ENCODE measurements at regions not wholly inside any gene's neighbourhood (a gene's known extent, or its start where the extent isn't known, plus 50 kb on each side); places are given as distances from the start of the nearest gene placed in this dataset.

DNA sequence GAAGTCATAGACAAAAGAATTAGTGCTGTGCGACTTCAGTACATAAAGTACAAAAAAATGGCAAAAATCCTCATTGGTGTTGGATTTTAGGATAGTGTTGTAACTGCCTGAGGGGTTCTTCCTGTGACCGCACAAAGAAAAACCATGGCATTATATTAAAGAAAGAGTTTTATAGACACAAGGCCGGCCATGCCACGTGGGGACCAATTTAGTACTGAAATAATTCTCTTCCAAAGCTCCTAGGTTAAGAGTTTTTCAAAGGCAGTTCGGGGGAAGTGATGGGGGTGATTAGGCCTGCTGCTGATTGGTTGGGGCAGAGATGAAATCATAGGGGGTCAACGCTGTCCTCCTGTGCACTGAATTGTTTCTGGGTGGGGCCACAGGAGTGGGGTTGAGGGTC, 150.9 kb upstream of the EEA1 start:
- Histone ChIP-seq H3K27ac (no peak overlapping the region), H3K27me3 (replicated peaks in 1 of 7) (no peaks in the 10 kb centered on the region), H3K9me3 (no peaks in the 10 kb centered on the region), H3K36me3 (no peaks in the 10 kb centered on the region), H3K4me1 (no peaks in the 10 kb centered on the region), H3K4me3 (no peak overlapping the region)
- TF ChIP-seq POLR2AphosphoS5 (IDR thresholded peaks at IDR 0.05) = no peak
- no peak for TF ChIP-seq POLR2A (IDR thresholded peaks at IDR 0.05)
- TF ChIP-seq, protein P1, sequence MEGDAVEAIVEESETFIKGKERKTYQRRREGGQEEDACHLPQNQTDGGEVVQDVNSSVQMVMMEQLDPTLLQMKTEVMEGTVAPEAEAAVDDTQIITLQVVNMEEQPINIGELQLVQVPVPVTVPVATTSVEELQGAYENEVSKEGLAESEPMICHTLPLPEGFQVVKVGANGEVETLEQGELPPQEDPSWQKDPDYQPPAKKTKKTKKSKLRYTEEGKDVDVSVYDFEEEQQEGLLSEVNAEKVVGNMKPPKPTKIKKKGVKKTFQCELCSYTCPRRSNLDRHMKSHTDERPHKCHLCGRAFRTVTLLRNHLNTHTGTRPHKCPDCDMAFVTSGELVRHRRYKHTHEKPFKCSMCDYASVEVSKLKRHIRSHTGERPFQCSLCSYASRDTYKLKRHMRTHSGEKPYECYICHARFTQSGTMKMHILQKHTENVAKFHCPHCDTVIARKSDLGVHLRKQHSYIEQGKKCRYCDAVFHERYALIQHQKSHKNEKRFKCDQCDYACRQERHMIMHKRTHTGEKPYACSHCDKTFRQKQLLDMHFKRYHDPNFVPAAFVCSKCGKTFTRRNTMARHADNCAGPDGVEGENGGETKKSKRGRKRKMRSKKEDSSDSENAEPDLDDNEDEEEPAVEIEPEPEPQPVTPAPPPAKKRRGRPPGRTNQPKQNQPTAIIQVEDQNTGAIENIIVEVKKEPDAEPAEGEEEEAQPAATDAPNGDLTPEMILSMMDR (IDR thresholded peaks at IDR 0.05 in 8 of 11, conservative IDR thresholded peaks at IDR 0.05 in 3 of 11) = no peak
- intact Hi-C loops (cut with DNase I; ENCODE audit: low total_unique reads) = no loop called here
- 83 to 86% (median 85%) methylated on average over 6 of the region's 6 CpGs for WGBS, 5 donors
- no peak for DNase-seq

DNA sequence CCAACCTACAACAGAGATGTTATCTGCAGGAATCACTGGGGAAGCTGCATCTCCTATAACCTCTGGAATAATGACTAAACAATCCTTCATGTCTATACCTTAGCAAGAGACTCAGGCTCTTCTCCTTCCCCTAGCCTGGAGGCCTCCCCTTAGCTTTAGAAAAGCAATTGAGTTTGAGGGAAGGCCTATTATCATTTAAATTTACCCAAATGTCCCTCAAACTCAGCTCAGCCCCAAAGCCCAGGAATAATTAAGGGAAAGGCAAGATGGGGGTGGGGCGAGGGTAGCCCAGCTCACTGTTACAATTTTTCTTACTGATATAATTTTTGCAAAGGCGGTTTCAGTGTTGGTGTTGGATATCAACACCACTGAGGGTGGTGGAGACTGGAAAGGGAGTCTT, 151.4 kb upstream of the EEA1 start:
- no peaks in the 10 kb centered on the region for H3K36me3 ChIP-seq
- no peak overlapping the region for H3K4me3 ChIP-seq
- intact Hi-C loops (cut with DNase I; ENCODE audit: low total_unique reads) = no loop called here
- no peak for TF ChIP-seq POLR2AphosphoS5 (IDR thresholded peaks at IDR 0.05)
- TF ChIP-seq POLR2A (IDR thresholded peaks at IDR 0.05) = no peak
- TF ChIP-seq, protein P1 (IDR thresholded peaks at IDR 0.05 in 8 of 11, conservative IDR thresholded peaks at IDR 0.05 in 3 of 11) = no peak
- WGBS, 5 donors = 39 to 89% (median 50%) methylated on average over 2 of the region's 2 CpGs
- H3K27me3 ChIP-seq (replicated peaks in 1 of 7) = no peaks in the 10 kb centered on the region
- no peak for DNase-seq
- H3K9me3 ChIP-seq = no peaks in the 10 kb centered on the region
- no peak overlapping the region for H3K27ac ChIP-seq
- H3K4me1 ChIP-seq = no peaks in the 10 kb centered on the region

DNA sequence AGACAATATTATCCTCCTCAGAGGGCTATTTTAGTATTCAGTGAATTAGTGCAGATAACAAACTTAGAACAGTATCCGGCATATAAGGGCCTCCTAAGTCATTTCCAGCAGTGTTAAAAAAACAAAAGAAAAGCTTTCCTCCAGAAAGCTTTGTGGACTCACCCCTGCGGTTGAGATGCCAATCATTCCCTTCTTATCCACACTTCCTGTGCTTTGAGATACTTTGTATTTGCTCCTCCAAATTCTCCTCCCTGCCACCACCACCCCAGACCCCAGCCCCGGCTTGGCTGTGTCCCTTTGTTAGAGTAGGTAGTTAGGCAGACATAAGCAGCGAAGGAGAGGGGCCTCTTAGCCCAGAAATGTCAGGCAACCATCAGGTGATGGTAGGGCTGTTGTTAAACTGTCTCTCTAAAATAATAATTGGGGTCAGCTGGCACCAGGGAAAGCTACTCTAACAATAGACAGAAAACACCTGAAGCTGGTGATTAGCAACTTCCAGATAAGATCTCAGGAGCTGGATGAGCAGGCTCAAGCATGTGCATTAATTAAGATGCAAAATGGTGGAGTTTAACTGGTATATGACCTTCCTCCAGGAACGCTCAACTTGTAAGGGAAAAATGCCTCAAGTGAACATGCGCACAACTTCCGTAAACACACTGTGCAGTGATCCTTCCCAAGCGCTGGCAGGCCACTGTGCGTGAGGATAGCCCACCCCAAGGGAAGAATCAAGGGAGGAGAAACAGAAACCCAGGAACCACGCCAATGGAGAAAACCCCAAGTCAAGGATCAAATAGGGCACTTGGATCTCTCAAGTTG, 152.1 kb upstream of the EEA1 start:
- Histone ChIP-seq H3K4me1 (no peaks in the 10 kb centered on the region), H3K4me3 (no peak overlapping the region), H3K9me3 (peaks cover 0 to 7% (median 5%) of the 10 kb centered on the region in 8 donors), H3K27me3 (replicated peaks in 1 of 7) (no peaks in the 10 kb centered on the region), H3K27ac (no peak overlapping the region), H3K36me3 (no peaks in the 10 kb centered on the region)
- TF ChIP-seq POLR2AphosphoS5 (IDR thresholded peaks at IDR 0.05) (no peak), POLR2A (IDR thresholded peaks at IDR 0.05) (no peak)
- TF ChIP-seq, protein P1 (IDR thresholded peaks at IDR 0.05 in 8 of 11, conservative IDR thresholded peaks at IDR 0.05 in 3 of 11) = no peak
- DNase-seq = no peak
- 83 to 90% (median 86%) methylated on average over 10 of the region's 10 CpGs for WGBS, 5 donors
- intact Hi-C loops (cut with DNase I; ENCODE audit: low total_unique reads) = no loop called here

DNA sequence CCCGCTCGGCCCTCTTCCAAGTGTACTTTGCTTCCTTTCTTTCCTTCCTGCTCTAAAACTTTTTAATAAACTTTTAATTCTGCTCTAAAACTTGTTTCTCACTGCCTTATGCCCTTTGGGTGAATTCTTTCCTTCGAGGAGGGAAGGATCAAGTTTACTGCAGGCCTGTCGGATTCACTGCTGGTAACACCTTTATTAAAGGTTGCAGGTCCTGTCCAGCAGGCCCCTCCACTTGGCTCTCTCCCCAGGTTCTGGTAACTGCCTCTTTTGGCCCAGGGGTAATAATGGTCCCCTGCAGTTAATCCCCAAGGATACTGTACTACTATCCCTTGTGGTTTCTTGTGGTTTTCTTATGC, 152.7 kb upstream of the EEA1 start:
- 89 to 97% (median 93%) methylated on average over 4 of the region's 4 CpGs for WGBS, 5 donors
- Histone ChIP-seq H3K27me3 (replicated peaks in 1 of 7) (no peaks in the 10 kb centered on the region), H3K4me1 (no peaks in the 10 kb centered on the region), H3K4me3 (no peak overlapping the region), H3K27ac (no peak overlapping the region), H3K9me3 (peaks cover 0 to 13% (median 8%) of the 10 kb centered on the region in 8 donors), H3K36me3 (no peaks in the 10 kb centered on the region)
- intact Hi-C loops (cut with DNase I; ENCODE audit: low total_unique reads) = no loop called here
- no peak for DNase-seq
- TF ChIP-seq POLR2A (IDR thresholded peaks at IDR 0.05) = no peak
- no peak for TF ChIP-seq POLR2AphosphoS5 (IDR thresholded peaks at IDR 0.05)
- TF ChIP-seq, protein P1 (IDR thresholded peaks at IDR 0.05 in 8 of 11, conservative IDR thresholded peaks at IDR 0.05 in 3 of 11) = no peak

Measured in spleen (tissue), 11 donors.